HG02973 (cell line): ENCODE measurements at regions not wholly inside any gene's neighbourhood (a gene's known extent, or its start where the extent isn't known, plus 50 kb on each side); places are given as distances from the start of the nearest gene placed in this dataset.
"Not testable (repeated sequence)": the region's sequence is repeated elsewhere in the genome, so short reads cannot be mapped to it uniquely, and the experiment has no call there.

Experiments used
- ATAC-seq: cut with Tn5 transposase; IDR thresholded peaks from one replicate; pipeline ENCODE4 v1.9.1; 2021; ENCODE audit warnings: moderate library complexity; ENCODE audit not compliant: unreplicated experiment

GRCh38 chr12:131559517-131560516, 151.1 kb upstream of the SFSWAP start:
- ATAC-seq = no peak

- no peak for ATAC-seq
Measured at GRCh38 chr12:131561051-131561450, 149.8 kb upstream of the SFSWAP start.

GRCh38 chr12:131561891-131562684, 148.8 kb upstream of the SFSWAP start:
- ATAC-seq = no peak

DNA sequence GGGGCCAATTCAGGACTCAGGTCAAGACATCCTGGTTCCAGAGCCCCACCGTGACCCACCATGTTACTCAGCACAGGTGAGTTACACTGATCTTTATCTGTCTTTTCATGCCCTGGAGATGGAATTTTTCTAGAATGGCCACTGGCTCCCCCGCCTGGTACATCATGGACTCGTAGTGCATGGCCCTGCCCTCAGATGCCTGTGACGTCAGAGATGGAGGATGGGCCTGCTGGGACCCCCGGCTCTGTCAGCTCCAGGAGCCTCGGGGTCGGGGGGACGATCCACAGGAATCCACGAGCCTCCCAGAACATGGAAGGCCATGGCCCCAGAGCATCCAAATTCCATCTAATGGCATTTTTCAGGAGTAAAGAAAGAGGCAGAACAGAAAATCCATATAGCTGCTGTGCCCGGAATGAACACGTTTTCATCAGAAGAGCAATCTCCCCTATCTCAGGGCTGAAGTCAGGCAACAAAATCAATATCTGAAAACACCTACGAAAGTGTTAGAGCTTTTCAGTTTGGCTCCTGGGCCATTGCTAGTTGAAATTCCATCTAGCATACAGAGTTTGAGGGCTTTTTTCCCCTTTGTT, 146.7 kb upstream of the SFSWAP start:
- not testable (repeated sequence) for ATAC-seq

DNA sequence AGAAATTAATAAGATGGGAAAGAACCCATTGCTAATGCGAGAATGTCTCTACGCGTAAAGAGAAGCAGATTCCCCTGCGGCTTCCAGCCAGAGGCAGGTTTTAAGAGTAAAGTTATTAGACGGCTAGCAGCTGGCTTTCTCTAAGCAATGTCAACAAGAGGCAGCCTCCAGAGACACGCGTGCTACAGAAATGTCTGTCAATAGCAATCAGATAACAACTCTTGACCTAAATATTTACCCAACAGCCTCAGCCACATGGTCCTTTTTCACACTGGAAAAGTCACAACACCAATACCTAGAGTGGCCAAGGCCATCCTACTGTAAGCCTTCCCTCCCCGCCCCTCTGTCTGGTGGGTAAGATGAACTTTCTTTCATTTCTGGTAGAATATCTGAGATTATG, 146.0 kb upstream of the SFSWAP start:
- ATAC-seq = no peak

DNA sequence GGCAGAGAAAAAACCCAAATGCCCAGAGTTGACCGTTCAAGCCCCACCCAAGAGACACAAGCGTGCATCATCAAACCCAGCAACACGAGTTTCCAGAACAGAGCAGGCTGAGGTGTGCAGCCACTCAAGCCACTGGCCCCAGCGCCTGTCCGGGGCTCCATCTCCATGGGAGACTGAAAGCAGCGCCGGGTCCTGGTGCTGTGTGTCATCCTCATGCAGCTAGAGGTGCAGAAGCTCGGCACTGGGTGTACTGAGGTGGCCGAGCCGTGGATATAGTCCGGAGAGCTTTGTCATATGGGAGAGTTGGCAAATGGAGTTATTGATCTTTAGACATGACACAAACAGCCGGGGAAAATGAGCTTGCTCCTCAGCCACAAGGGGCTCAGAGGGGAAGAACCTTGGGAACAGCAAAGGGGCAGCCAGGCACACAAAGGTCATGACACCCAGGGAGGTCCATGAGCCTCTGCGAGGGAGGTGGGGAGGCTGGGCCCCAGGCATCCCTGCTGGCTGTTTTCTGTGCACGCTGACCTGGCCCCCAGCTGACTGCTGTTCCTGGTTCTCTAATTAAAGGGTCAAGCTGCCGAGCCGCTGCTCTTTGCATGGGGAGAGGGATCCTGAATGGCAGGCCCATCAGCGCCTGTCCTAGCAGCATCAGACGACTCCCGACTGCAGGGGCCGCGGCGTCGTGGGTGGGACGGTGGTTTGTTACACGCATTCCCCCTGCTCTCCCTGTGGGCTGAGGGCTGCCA, 145.4 kb upstream of the SFSWAP start:
- ATAC-seq = no peak

- no peak for ATAC-seq
Measured at GRCh38 chr12:131568336-131568735, 142.6 kb upstream of the SFSWAP start.

DNA sequence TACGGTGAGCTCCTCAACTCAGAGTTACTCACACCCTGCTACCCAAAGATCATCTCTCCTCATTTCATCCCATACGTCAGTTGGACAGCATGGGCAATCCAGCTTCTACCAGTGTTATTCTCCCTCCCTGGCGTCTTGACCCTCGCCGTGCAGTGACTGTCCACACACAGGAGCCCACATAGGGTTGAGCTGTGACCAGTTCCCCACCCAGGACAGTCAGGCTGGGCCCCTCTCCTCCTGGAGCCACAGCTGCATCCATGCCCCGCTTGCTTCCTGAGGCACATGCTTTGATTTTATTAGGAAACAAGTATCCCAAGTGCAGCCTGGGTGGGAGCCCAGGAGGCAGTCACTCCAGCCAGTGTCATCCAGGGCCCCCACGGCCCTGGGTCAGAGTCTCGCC, 140.3 kb upstream of the SFSWAP start:
- ATAC-seq = no peak

GRCh38 chr12:131571827-131572226, 139.1 kb upstream of the SFSWAP start:
- ATAC-seq = no peak

GRCh38 chr12:131572626-131573025, 138.3 kb upstream of the SFSWAP start:
- no peak for ATAC-seq

DNA sequence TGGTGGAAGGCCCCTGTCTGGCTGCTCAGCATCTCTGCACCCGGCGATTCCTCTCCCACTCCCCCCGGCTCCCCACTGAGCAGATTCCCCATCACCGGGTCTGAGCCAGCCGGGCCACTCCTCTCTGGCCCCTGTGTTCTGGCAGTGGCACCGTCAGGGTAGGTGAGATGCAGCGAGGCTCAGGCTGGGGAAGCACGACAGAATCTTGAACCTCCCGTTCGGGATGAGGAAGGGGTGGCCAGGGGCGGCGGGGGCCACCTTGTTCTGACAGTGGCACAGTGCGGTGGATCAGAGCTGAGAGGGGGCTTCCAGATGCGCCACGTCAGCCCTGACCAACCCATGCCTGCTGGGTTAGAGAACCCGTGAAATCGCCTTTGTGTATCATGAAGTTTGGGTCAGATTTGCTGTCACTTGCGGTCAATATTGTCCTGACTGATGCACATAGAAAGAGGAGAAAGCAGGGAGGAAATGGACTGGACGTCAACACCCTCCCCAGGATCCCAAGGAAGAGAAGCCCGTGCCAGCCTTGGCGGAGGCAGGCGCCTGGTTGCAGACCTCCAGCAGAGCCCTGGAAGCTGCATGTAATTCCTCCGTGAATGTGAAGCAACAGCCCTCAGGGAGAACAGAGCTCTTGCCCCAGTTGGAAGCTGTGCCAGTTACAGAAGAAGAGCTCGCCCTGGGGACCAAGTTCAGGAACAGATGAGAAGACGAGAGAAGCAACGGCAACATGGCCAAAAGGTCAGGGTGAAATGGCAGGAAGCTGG, 137.1 kb upstream of the SFSWAP start:
- no peak for ATAC-seq

- no peak for ATAC-seq
Measured at GRCh38 chr12:131574395-131574771, 136.5 kb upstream of the SFSWAP start.

DNA sequence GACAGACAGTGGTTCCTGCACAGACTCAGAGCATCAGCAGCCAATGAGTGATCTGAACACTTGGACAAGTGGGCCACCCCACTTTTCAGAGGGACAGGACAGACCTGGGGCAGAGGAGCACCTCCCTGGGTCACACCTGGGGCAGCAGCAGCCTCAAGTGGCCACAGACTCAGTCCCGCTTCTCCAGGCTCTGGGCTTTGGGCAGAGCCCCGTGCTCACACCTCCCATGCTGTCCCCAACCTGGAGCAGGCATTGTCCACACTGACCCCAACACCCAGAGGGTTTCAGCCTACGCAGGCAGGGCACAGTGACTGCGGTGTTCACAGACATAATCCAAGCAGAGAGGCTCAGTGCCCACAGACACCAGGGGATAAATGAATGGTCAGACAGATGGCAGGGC, 135.5 kb upstream of the SFSWAP start:
- ATAC-seq = no peak

DNA sequence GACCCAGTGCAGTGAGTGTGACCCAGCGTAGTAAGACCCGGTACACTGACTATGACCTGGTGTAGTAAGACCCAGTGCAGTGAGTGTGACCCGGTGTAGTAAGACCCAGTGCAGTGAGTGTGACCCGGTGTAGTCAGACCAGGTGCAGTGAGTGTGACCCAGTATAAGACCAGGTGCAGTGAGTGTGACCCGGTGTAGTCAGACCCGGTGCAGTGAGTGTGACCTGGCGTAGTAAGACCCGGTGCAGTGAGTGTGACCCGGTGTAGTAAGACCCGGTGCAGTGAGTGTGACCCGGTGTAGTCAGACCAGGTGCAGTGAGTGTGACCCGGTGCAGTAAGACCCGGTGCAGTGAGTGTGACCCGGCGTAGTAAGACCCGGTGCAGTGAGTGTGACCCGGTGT, 134.2 kb upstream of the SFSWAP start:
- ATAC-seq = not testable (repeated sequence)

- no peak for ATAC-seq
Measured at GRCh38 chr12:131577766-131578165, 133.1 kb upstream of the SFSWAP start.

DNA sequence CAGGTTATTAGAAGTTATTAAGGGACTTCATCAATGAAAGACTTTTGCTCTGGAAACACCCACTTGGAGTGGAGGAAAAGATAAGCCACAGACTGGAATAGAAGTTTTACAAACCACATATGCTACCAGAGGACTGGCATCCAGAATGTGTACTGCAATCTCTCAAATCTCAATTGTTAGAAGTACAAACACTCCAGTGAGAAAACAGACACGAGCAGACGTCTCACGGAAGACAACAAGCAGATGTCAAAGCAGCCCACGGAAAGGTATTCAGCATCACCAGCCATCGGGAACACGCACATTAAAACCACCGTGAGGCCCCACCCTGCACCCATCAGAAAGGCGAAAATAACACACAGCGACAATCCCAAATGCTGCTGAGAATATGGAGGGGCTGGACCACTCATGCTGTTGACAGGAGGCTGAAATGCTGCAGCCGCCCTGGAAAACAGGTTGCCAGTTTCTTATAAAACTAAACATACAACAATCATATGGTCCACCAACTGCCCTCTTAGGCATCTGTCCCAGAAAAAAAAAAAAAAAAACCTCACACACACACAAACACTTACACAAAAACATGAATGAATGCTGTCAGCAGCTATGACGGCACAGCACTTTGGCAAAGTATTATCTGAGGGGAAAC, 131.9 kb upstream of the SFSWAP start:
- no peak for ATAC-seq

DNA sequence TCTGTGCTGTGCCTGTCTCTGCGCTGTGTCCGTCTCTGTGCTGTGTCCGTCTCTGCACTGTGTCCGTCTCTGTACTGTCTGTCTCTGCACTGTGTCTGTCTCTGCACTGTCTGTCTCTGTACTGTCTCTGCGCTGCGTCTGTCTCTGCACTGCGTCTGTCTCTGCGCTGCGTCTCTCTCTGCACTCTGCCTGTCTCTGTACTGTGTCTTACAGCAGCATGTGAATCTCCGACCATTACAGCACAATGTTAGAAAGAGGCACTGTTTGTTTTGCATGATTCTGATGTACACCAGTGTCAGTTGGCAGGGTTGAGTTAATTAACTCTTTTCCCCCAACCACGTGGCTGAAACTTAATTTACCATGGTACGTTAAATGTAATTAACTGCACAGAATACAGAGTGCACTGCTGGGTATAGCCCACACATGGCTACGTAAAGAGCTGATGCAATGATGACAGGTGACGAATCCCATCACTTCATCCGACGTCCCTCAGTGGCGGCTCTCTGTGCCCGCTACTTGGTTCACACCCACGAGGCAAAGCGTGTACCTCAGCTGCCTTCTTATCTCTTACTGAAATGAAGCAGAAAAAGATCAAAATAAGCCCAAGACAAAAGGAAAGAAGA, 127.7 kb upstream of the SFSWAP start:
- no peak for ATAC-seq

DNA sequence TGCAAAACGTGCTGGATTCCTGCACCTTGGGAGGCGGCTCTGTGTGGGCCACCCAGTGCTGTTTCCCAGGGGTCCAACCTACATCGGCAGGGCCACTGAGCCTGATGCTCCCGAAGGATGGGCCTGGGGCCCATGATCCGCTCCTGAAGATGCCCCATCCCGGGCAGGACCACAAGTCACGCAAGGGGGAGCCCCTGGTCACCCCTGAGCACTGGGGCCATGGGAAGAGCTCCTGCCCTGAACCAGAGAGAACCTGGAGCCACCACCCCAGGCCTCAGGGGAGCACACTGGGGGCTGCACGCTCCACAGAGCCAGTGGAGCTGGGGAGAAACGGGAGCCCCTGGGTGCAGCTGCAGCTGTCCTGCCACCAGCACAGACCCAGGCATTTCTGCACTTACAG, 124.6 kb upstream of the SFSWAP start:
- no peak for ATAC-seq

DNA sequence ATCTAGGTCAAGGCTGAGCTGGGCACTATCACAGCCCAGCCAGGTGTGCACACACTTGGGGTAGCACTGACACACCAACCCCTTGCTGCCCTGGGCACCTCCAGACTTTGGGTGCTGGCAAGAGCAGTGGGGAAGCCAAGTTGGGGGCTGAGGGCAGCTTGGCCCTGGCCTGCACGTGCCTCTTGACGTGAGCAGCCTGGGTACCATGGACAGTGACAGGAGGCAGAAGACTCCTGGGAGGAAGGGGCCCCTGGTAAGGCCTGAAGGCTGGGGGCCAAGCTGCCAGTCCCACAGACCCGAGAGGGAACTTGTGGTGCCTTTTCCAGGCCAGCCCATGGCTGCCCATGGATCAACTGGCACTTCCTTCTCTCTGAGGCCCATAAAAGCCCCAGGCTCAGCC, 124.1 kb upstream of the SFSWAP start:
- ATAC-seq = no peak
